Transverse colon (tissue), 4 donors: ENCODE measurements at regions not wholly inside any gene's neighbourhood (a gene's known extent, or its start where the extent isn't known, plus 50 kb on each side); places are given as distances from the start of the nearest gene placed in this dataset.

Source experiments
- EP300 ChIP-seq: sonication (generic); formaldehyde crosslinking; IDR thresholded peaks from one replicate; pipeline ENCODE4 v1.6.1; 2017; ENCODE audit warnings: antibody characterized with exemption, low read depth
- POLR2A ChIP-seq: fragments of 450-650 bp; IDR thresholded peaks from one replicate; pipeline ENCODE4 v1.6.1; 2016; ENCODE audit warnings: antibody characterized with exemption, mild to moderate bottlenecking, moderate library complexity
- POLR2AphosphoS5 ChIP-seq, 3 donors: sonication (generic); formaldehyde crosslinking; IDR thresholded peaks; one replicate each; pipeline ENCODE4 v1.6.1; 2016; ENCODE audit warnings: antibody characterized with exemption in 3 of 3
- TF ChIP-seq, protein P1 (sequence below), 5 experiments: fragments of 200-600 bp in 3 of 5; fragments of 450-650 bp in 2 of 5; sonication (generic) in 3 of 5; IDR thresholded peaks; 1 replicate in 2 of 5; 2 replicates in 3 of 5; pipeline ENCODE4 v1.5.1; 2016 to 2017; ENCODE audit warnings: antibody characterized with exemption in 5 of 5, inconsistent platforms in 3 of 5, mild to moderate bottlenecking in 2 of 5, moderate library complexity in 1 of 5

DNA sequence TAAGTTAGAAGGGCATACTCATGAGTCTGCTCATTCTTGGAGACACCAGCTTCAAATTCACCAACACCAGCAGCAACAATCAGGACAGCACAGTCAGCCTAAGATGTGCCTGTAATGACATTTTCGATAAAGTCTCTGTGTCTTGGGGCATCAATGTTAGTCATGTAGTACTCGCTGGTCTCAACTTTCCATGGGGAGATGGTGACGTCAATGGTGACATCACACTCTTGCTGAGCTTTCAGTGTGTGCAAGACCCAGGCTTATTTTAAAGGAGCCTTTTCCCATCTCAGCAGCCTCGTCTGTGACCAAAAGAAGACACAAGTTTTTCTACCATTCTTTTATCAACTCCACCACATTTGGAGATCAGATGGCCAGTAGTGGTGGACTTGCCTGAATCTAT is 75.5 kb downstream of the SERINC2 start:
- TF ChIP-seq, protein P1, sequence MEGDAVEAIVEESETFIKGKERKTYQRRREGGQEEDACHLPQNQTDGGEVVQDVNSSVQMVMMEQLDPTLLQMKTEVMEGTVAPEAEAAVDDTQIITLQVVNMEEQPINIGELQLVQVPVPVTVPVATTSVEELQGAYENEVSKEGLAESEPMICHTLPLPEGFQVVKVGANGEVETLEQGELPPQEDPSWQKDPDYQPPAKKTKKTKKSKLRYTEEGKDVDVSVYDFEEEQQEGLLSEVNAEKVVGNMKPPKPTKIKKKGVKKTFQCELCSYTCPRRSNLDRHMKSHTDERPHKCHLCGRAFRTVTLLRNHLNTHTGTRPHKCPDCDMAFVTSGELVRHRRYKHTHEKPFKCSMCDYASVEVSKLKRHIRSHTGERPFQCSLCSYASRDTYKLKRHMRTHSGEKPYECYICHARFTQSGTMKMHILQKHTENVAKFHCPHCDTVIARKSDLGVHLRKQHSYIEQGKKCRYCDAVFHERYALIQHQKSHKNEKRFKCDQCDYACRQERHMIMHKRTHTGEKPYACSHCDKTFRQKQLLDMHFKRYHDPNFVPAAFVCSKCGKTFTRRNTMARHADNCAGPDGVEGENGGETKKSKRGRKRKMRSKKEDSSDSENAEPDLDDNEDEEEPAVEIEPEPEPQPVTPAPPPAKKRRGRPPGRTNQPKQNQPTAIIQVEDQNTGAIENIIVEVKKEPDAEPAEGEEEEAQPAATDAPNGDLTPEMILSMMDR (IDR thresholded peaks at IDR 0.05) = no peak
- TF ChIP-seq POLR2AphosphoS5 (IDR thresholded peaks at IDR 0.05) (no peak), EP300 (no peak), POLR2A (no peak)
